Loucy (cell line): ENCODE measurements at regions not wholly inside any gene's neighbourhood (a gene's known extent, or its start where the extent isn't known, plus 50 kb on each side); places are given as distances from the start of the nearest gene placed in this dataset.

Source experiments
- H2AFZ ChIP-seq: fragments of 200-600 bp; sonication (generic); 2 replicates; pipeline ENCODE4 v1.6.0; 2016; ENCODE audit warnings: antibody characterized with exemption, mild to moderate bottlenecking, low read length, moderate library complexity
- H3F3A ChIP-seq: fragments of 200-600 bp; 2 replicates; pipeline ENCODE4 v1.6.0; 2016; ENCODE audit warnings: antibody characterized with exemption, low read depth, mild to moderate bottlenecking
- H3K27me3 ChIP-seq: fragments of 200-600 bp; sonication (generic); 2 replicates; pipeline ENCODE4 v1.6.1; 2014; ENCODE audit warnings: low read length, mild to moderate bottlenecking; ENCODE audit not compliant: insufficient read depth, poor library complexity, severe bottlenecking
- H3K36me3 ChIP-seq: fragments of 200-600 bp; sonication (generic); 2 replicates; pipeline ENCODE4 v1.6.1; 2016; ENCODE audit warnings: low read length; ENCODE audit not compliant: insufficient read depth
- H3K4me1 ChIP-seq: fragments of 200-600 bp; sonication (generic); 2 replicates; pipeline ENCODE4 v1.5.1; 2014; ENCODE audit warnings: low read length, mild to moderate bottlenecking; ENCODE audit not compliant: insufficient read depth, poor library complexity, severe bottlenecking
- H3K4me2 ChIP-seq: fragments of 200-600 bp; sonication (generic); 2 replicates; pipeline ENCODE4 v1.6.0; 2014; ENCODE audit warnings: antibody characterized with exemption, low read length, low read depth, mild to moderate bottlenecking; ENCODE audit not compliant: poor library complexity, severe bottlenecking
- H3K4me3 ChIP-seq: fragments of 200-600 bp; sonication (generic); 2 replicates; pipeline ENCODE4 v1.5.1; 2014; ENCODE audit warnings: low read length, mild to moderate bottlenecking, mixed read lengths; ENCODE audit not compliant: poor library complexity, severe bottlenecking
- H3K79me2 ChIP-seq: fragments of 200-600 bp; sonication (generic); 2 replicates; pipeline ENCODE4 v1.6.1; 2014; ENCODE audit warnings: low read length; ENCODE audit not compliant: insufficient read depth
- H3K9ac ChIP-seq: fragments of 200-600 bp; sonication (generic); 2 replicates; pipeline ENCODE4 v1.6.0; 2014; ENCODE audit warnings: mild to moderate bottlenecking, low read depth, low read length, moderate library complexity; ENCODE audit not compliant: poor library complexity, severe bottlenecking
- H3K9me2 ChIP-seq: fragments of 200-600 bp; sonication (generic); replicated peaks from 2 replicates; pipeline ENCODE4 v1.6.1; 2016; ENCODE audit warnings: low read depth, low read length, mixed read lengths
- H3K9me3 ChIP-seq: fragments of 200-600 bp; sonication (generic); 2 replicates; pipeline ENCODE4 v1.6.1; 2014; ENCODE audit warnings: mild to moderate bottlenecking, antibody characterized with exemption, low read length, low read depth; ENCODE audit not compliant: insufficient read depth
- H4K20me1 ChIP-seq: fragments of 200-600 bp; sonication (generic); 2 replicates; pipeline ENCODE4 v1.6.0; 2014; ENCODE audit warnings: antibody characterized with exemption, low read length, mild to moderate bottlenecking; ENCODE audit not compliant: insufficient read depth, poor library complexity, severe bottlenecking
- EZH2phosphoT487 ChIP-seq: fragments of 200-600 bp; IDR thresholded peaks from 2 replicates; pipeline ENCODE4 v1.6.1; 2018; ENCODE audit warnings: antibody characterized with exemption, mild to moderate bottlenecking, moderate library complexity, borderline replicate concordance
- TF ChIP-seq, protein P1 (sequence below): fragments of 200-600 bp; sonication (generic); conservative IDR thresholded peaks from 2 replicates; pipeline ENCODE4 v1.5.1; 2014; ENCODE audit warnings: mild to moderate bottlenecking, antibody characterized with exemption, low read length

DNA sequence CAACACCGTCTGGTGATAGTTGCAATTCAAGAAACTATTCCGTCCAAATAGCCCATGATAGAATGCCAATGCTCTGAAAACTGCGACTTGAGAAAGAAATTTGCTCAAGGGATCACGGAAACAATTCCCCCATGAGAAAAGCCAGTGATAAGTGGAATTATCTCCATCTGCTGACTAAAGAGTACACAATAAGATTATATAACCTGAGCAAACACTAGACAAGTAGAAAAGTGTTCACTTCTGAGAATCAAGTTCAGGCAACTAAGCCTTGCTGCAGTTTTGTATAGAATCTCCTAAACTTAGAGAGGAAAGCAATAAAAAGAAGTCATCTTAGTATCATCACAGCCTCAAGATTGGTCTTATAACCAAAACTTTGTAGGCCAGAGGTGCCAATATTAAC lies 336.3 kb upstream of the NRXN1 start:
- TF ChIP-seq, protein P1, sequence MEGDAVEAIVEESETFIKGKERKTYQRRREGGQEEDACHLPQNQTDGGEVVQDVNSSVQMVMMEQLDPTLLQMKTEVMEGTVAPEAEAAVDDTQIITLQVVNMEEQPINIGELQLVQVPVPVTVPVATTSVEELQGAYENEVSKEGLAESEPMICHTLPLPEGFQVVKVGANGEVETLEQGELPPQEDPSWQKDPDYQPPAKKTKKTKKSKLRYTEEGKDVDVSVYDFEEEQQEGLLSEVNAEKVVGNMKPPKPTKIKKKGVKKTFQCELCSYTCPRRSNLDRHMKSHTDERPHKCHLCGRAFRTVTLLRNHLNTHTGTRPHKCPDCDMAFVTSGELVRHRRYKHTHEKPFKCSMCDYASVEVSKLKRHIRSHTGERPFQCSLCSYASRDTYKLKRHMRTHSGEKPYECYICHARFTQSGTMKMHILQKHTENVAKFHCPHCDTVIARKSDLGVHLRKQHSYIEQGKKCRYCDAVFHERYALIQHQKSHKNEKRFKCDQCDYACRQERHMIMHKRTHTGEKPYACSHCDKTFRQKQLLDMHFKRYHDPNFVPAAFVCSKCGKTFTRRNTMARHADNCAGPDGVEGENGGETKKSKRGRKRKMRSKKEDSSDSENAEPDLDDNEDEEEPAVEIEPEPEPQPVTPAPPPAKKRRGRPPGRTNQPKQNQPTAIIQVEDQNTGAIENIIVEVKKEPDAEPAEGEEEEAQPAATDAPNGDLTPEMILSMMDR, result no peak
- no peak for TF ChIP-seq EZH2phosphoT487
- Histone ChIP-seq H3K4me1 (no peaks in the 10 kb centered on the region), H3K9me3 (no peaks in the 10 kb centered on the region), H3K4me2 (no peak overlapping the region), H3K27me3 (no peaks in the 10 kb centered on the region), H2AFZ (no peak overlapping the region), H3K9me2 (no peaks in the 10 kb centered on the region), H3F3A (no peaks in the 10 kb centered on the region), H3K9ac (no peak overlapping the region), H3K79me2 (no peaks in the 10 kb centered on the region), H3K4me3 (no peak overlapping the region), H3K36me3 (no peaks in the 10 kb centered on the region), H4K20me1 (no peaks in the 10 kb centered on the region)

DNA sequence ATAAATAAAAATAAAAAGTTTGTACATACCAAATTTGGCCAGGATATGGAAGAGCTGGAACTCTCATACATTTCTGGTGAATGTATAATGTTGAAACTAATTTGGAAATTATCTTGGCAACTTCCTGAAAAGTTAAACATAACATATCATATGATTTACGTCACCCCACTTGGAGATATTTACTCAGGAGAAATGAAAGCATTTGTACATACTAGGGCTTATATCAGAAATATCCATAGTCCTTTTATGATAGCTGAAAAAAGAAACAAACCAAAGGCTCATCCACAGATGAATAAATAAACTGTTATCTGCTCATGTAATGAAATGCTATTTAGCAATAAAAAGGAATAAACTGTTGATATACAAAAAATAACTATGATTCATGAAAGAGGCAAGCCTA lies 318.2 kb upstream of the NRXN1 start:
- TF ChIP-seq, protein P1, result no peak
- Histone ChIP-seq H3K9me2 (no peaks in the 10 kb centered on the region), H3K27me3 (no peaks in the 10 kb centered on the region), H3F3A (no peaks in the 10 kb centered on the region), H4K20me1 (no peaks in the 10 kb centered on the region), H3K4me1 (no peaks in the 10 kb centered on the region), H3K79me2 (no peaks in the 10 kb centered on the region), H2AFZ (no peak overlapping the region), H3K9me3 (no peaks in the 10 kb centered on the region), H3K36me3 (no peaks in the 10 kb centered on the region), H3K9ac (no peak overlapping the region), H3K4me3 (no peak overlapping the region), H3K4me2 (no peak overlapping the region)

DNA sequence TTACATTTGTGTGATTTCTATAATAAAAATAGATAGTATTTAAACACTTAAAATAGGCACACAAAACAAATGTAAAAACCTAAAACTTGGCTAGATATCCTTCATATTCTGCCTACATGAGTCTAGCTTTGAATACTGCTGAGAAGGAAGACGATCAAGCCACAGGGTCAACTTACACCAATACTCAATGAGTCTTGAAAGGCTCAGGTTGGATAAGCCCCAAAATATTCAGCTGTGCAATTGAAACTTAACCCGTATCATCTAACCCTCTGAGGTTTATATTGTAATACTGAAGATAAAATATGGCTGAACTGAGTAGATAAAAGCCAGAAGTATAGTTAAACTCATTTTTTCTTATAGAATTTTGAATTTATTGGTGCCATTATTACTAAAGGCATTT lies 313.0 kb upstream of the NRXN1 start:
- Histone ChIP-seq H3K9me3 (no peaks in the 10 kb centered on the region), H3K27me3 (no peaks in the 10 kb centered on the region), H3K4me1 (no peaks in the 10 kb centered on the region), H3F3A (no peaks in the 10 kb centered on the region), H3K36me3 (no peaks in the 10 kb centered on the region), H3K79me2 (no peaks in the 10 kb centered on the region), H2AFZ (no peak overlapping the region), H3K4me2 (no peak overlapping the region), H3K9me2 (no peaks in the 10 kb centered on the region), H4K20me1 (no peaks in the 10 kb centered on the region), H3K9ac (no peak overlapping the region), H3K4me3 (no peak overlapping the region)
- TF ChIP-seq EZH2phosphoT487, result no peak
